ENCODE measurements at regions not wholly inside any gene's neighbourhood (a gene's known extent, or its start where the extent isn't known, plus 50 kb on each side); places are given as distances from the start of the nearest gene placed in this dataset.

DNA sequence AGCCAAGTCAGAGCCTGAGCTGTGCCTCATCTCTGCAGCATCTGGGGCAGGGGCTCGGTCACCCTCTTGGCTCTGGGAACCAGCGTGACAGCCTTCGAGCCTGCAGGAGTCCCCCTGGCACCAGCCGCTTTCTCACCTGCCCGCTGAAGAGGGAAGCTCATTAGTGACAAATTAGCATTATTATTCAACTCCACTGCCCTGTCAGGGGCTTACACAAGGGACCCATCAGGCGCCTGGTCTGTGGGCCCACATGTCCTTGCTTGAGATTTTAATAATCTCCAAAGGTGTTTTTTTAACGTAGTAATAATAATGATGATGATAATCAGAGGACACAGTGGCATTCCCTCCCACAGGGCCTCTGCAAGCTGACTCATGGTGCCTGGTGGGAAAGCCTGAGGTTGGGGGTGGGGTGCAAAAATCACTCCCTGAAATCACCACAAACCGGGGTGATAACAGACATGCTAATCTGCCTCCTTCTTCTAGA, 98.1 kb upstream of the IGSF21 start:
- Histone ChIP-seq H3K4me1 (ENCODE audit: control insufficient read depth, insufficient read depth, low read length) (no peaks in the 10 kb centered on the region), H3K4me3 (ENCODE audit: low read depth, low read length) (no peak overlapping the region), H3K36me3 (ENCODE audit: control insufficient read depth in 2 of 2, insufficient read depth in 1 of 2, low read length in 2 of 2) (no peaks in the 10 kb centered on the region), H3K9me3 (ENCODE audit: control insufficient read depth, insufficient read depth, low read depth, low read length) (no peaks in the 10 kb centered on the region), H3K27ac (ENCODE audit: extremely low read depth, low read depth, low read length) (no peak overlapping the region)
- ChIA-PET POLR2A (no interaction called here), CTCF (interaction anchor here (0.8 kb wide), 1 partner anchor 25 kb away, joined by 7 read pairs; no protein-coding TSS in a partner anchor)
- no peak for TF ChIP-seq ZNF184 (tag by site-specific recombination; IDR thresholded peaks at IDR 0.05)
- no peak for TF ChIP-seq KLF1 (tag by site-specific recombination; IDR thresholded peaks at IDR 0.05)
- TF ChIP-seq CTCF (tag by site-specific recombination; IDR thresholded peaks at IDR 0.05) = no peak
- no peak for TF ChIP-seq ZBTB48 (tag by site-specific recombination; IDR thresholded peaks at IDR 0.05)
- TF ChIP-seq ZNF175 (tag by site-specific recombination; IDR thresholded peaks at IDR 0.05) = no peak
- TF ChIP-seq ZNF248 (tag by site-specific recombination; IDR thresholded peaks at IDR 0.05) = no peak
- TF ChIP-seq ZNF398 (tag by site-specific recombination; IDR thresholded peaks at IDR 0.05) = no peak
- no peak for TF ChIP-seq BCL11A (tag by site-specific recombination; IDR thresholded peaks at IDR 0.05; ENCODE audit: low read depth)
- no peak for TF ChIP-seq ZBTB7A (tag by site-specific recombination; IDR thresholded peaks at IDR 0.05; ENCODE audit: low read depth)
- no peak for TF ChIP-seq ZFHX2 (tag by site-specific recombination; conservative IDR thresholded peaks at IDR 0.05)
- TF ChIP-seq ZNF138 (tag by site-specific recombination; IDR thresholded peaks at IDR 0.05; ENCODE audit: borderline replicate concordance) = no peak
- no peak for TF ChIP-seq HOXD13 (CRISPR knock-in tag; IDR thresholded peaks at IDR 0.05; ENCODE audit: borderline replicate concordance)
- TF ChIP-seq KLF9 (tag by site-specific recombination; IDR thresholded peaks at IDR 0.05; ENCODE audit: low read depth) = no peak
- TF ChIP-seq ZSCAN16 (tag by site-specific recombination; IDR thresholded peaks at IDR 0.05) = no peak
- no peak for TF ChIP-seq ZNF510 (tag by site-specific recombination; IDR thresholded peaks at IDR 0.05; ENCODE audit: insufficient replicate concordance)

DNA sequence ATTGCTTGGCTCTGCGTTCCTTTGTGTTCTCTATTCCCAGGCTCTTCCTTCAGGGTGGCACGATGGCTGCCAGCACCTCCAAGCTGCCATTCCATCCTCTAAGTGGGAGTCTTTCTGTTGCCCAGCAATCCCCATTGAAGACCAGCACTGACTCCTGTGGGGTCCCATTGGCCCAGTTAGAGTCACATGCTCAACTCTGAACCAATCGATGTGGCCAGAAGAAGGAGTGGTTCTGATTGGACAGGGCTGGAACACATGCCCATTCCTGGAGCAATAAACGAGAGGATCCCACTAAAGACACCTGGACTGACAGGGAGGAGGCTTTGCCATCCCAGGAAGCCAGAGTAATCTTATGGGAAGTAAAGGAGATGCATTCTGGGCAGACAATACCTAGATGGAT, 97.2 kb upstream of the IGSF21 start:
- H3K9me3 ChIP-seq (ENCODE audit: control insufficient read depth, insufficient read depth, low read depth, low read length) = no peaks in the 10 kb centered on the region
- no peak for TF ChIP-seq ZNF274 (IDR thresholded peaks at IDR 0.05; ENCODE audit: low read length)
- no peak for TF ChIP-seq ZNF274 (tag by site-specific recombination; IDR thresholded peaks at IDR 0.05; ENCODE audit: borderline replicate concordance)
- TF ChIP-seq ZNF518A (tag by site-specific recombination; conservative IDR thresholded peaks at IDR 0.05; ENCODE audit: low read depth) = no peak
- TF ChIP-seq ZNF114 (tag by site-specific recombination; IDR thresholded peaks at IDR 0.05) = no peak
- TF ChIP-seq ZNF664 (tag by site-specific recombination; IDR thresholded peaks at IDR 0.05) = no peak
- TF ChIP-seq ZBTB11 (tag by site-specific recombination; conservative IDR thresholded peaks at IDR 0.05; ENCODE audit: low read depth) = no peak
- no peak for TF ChIP-seq MZF1 (tag by site-specific recombination; IDR thresholded peaks at IDR 0.05; ENCODE audit: borderline replicate concordance)
- TF ChIP-seq ZNF426 (tag by site-specific recombination; IDR thresholded peaks at IDR 0.05) = no peak
- TF ChIP-seq ZNF530 (tag by site-specific recombination; IDR thresholded peaks at IDR 0.05; ENCODE audit: low read depth) = no peak
- no peak for TF ChIP-seq SALL2 (tag by site-specific recombination; IDR thresholded peaks at IDR 0.05; ENCODE audit: borderline replicate concordance)

More for the DNA sequence above, 97.2 kb upstream of the IGSF21 start:
- ChIA-PET POLR2A (no interaction called here), CTCF (interaction anchor here (0.7 kb wide), 1 partner anchor 99 kb away, joined by 3 read pairs; no protein-coding TSS in a partner anchor)
- H3K4me1 ChIP-seq (ENCODE audit: control insufficient read depth, insufficient read depth, low read length) = no peaks in the 10 kb centered on the region
- H3K36me3 ChIP-seq (ENCODE audit: control insufficient read depth in 2 of 2, insufficient read depth in 1 of 2, low read length in 2 of 2) = no peaks in the 10 kb centered on the region
- H3K4me3 ChIP-seq (ENCODE audit: low read depth, low read length) = no peak overlapping the region
- H3K27ac ChIP-seq (ENCODE audit: extremely low read depth, low read depth, low read length) = no peak overlapping the region
